ENCODE measurements at regions not wholly inside any gene's neighbourhood (a gene's known extent, or its start where the extent isn't known, plus 50 kb on each side); places are given as distances from the start of the nearest gene placed in this dataset.

DNA sequence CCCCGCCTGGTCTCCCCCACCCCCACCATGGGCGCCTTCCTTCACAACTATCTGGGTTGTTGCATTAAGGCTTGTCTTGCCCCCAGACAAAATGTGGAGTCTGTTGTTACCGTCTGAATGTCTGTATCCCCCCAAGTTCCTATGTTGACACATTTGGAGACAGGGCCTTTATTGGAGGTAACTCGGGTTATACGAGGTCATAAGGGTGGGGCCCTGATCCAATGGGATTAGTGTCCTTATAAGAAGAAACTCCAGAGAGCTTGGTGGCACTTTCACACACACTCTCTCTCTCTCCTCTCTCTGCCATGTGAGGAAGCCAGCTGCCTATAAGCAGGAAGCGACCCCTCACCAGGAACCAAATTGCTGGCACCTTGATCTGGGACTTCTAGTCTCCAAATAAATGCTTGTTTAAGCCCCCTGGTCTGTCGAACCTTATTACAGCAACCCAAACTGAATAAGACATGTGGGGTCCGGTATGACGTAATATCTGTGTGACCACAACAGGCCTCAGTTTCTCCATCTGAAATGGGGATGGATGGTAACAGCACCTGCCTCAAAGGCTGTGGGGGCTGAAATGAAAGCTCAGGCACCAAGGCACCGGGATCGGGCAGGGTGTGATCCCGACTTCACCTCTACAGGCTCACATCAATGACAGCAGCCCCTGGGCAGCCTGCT lies 222.3 kb downstream of the CTTN start:
- Mint-ChIP-seq H3K27ac (ENCODE audit: unreplicated experiment) (no peak overlapping the region), H3K4me3 (ENCODE audit: low read depth, unreplicated experiment) (no peak overlapping the region), H3K36me3 (ENCODE audit: insufficient read depth, unreplicated experiment) (peaks cover 7% of the 10 kb centered on the region), H3K27me3 (ENCODE audit: unreplicated experiment) (no peaks in the 10 kb centered on the region), H3K4me1 (ENCODE audit: low read depth, unreplicated experiment) (no peaks in the 10 kb centered on the region), H3K9me3 (ENCODE audit: low read depth, unreplicated experiment) (no peaks in the 10 kb centered on the region)
- no peak for DNase-seq
- intact Hi-C loops (cut with micrococcal nuclease; ENCODE audit: unreplicated experiment) = no loop called here
- no TSS peak for BruUV-seq (replicated peaks)
- CTCF ChIA-PET = no interaction called here
- TF ChIP-seq, protein P1, sequence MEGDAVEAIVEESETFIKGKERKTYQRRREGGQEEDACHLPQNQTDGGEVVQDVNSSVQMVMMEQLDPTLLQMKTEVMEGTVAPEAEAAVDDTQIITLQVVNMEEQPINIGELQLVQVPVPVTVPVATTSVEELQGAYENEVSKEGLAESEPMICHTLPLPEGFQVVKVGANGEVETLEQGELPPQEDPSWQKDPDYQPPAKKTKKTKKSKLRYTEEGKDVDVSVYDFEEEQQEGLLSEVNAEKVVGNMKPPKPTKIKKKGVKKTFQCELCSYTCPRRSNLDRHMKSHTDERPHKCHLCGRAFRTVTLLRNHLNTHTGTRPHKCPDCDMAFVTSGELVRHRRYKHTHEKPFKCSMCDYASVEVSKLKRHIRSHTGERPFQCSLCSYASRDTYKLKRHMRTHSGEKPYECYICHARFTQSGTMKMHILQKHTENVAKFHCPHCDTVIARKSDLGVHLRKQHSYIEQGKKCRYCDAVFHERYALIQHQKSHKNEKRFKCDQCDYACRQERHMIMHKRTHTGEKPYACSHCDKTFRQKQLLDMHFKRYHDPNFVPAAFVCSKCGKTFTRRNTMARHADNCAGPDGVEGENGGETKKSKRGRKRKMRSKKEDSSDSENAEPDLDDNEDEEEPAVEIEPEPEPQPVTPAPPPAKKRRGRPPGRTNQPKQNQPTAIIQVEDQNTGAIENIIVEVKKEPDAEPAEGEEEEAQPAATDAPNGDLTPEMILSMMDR (IDR thresholded peaks at IDR 0.05; ENCODE audit: unreplicated experiment) = no peak

DNA sequence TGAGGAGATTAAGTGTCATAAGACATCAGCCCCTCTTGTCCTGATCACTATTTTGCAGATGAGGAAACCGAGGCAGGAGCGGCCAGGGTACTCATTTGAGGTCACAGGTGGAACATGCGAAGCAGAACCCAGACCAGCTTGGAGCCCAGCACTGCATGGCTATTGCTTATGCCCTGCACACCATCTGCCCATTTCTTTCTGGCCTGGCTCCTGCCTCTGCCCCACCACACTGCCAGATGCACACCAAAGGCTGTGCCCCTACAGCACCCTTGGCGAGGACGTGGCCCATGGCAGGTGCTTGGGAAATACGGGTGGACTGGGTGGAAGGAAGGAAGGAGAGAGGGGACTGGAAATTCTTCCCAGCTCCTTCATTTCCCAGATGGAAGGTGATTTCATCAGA lies 222.9 kb downstream of the CTTN start:
- no peaks in the 10 kb centered on the region for H3K9me3 Mint-ChIP-seq (ENCODE audit: low read depth, unreplicated experiment)
- H3K27me3 Mint-ChIP-seq (ENCODE audit: unreplicated experiment) = no peaks in the 10 kb centered on the region
- H3K4me1 Mint-ChIP-seq (ENCODE audit: low read depth, unreplicated experiment) = no peaks in the 10 kb centered on the region
- H3K4me3 Mint-ChIP-seq (ENCODE audit: low read depth, unreplicated experiment) = no peak overlapping the region
- BruUV-seq (replicated peaks) = no TSS peak
- CTCF ChIA-PET = no interaction called here
- no peak overlapping the region for H3K27ac Mint-ChIP-seq (ENCODE audit: unreplicated experiment)
- DNase-seq = no peak
- H3K36me3 Mint-ChIP-seq (ENCODE audit: insufficient read depth, unreplicated experiment) = peaks cover 7% of the 10 kb centered on the region
- intact Hi-C loops (cut with micrococcal nuclease; ENCODE audit: unreplicated experiment) = no loop called here
- TF ChIP-seq, protein P1 (IDR thresholded peaks at IDR 0.05; ENCODE audit: unreplicated experiment) = no peak

DNA sequence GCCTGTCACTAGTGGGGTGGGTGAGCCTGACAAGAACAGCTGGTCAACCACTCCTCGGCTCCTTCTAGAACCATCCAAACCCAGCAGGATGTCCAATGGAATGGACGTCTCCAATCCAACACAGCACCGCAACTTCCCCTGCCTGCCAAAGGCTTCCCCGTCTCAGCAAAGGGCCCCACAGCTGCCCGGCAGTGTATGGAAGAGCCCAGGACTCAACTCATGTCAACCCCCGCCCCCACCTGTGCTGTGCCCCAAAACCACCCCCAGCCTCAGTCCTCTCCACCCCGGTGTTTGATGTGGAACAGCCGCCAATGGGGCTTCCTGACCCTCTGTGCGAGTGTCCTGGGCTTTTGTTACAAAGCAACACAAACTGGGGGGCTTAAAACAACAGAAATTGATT lies 223.8 kb downstream of the CTTN start:
- Mint-ChIP-seq H3K27ac (ENCODE audit: unreplicated experiment) (no peak overlapping the region), H3K36me3 (ENCODE audit: insufficient read depth, unreplicated experiment) (peaks cover 7% of the 10 kb centered on the region), H3K4me1 (ENCODE audit: low read depth, unreplicated experiment) (no peaks in the 10 kb centered on the region), H3K27me3 (ENCODE audit: unreplicated experiment) (no peaks in the 10 kb centered on the region), H3K4me3 (ENCODE audit: low read depth, unreplicated experiment) (no peak overlapping the region), H3K9me3 (ENCODE audit: low read depth, unreplicated experiment) (no peaks in the 10 kb centered on the region)
- TF ChIP-seq, protein P1 (IDR thresholded peaks at IDR 0.05; ENCODE audit: unreplicated experiment) = no peak
- no TSS peak for BruUV-seq (replicated peaks)
- intact Hi-C loops (cut with micrococcal nuclease; ENCODE audit: unreplicated experiment) = no loop called here
- no peak for DNase-seq
- CTCF ChIA-PET = no interaction called here

DNA sequence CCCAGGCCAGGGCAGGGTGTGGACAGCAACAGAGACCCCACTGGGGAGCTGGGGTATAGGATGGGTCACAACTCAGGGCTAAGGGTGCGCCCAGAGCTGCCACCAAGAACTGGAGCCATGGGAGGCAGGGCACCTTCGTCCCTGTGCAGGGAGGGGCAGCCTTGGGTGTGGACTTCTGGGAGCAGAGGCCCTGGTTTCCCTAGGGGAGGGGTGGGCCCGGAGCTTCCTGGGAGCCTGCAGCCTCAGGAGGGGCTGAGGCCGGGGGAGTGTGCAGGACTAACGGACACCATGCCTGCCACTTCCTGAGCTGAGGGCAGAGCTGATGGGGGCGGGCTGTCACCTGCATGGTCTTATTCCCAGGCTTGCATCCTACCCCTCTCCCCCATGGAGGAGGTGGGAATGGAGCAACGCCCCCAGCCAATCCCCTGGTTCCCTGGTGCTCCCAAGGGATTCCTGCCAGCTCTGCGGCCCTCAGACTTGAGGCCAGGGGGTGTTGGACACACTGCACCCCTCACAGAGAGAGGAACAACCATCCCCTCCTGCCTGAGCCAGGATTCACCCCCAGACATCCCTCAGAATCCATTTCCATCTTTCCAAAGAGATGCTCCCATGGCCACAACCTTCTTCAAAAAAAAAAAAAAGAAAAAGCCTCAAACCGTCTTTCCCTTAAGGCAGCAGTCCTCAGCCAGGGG lies 225.7 kb downstream of the CTTN start:
- H3K9me3 Mint-ChIP-seq (ENCODE audit: low read depth, unreplicated experiment) = no peaks in the 10 kb centered on the region
- H3K4me1 Mint-ChIP-seq (ENCODE audit: low read depth, unreplicated experiment) = peaks cover 13% of the 10 kb centered on the region
- no peak overlapping the region for H3K27ac Mint-ChIP-seq (ENCODE audit: unreplicated experiment)
- DNase-seq = no peak
- CTCF ChIA-PET = no interaction called here
- intact Hi-C loops (cut with micrococcal nuclease; ENCODE audit: unreplicated experiment) = no loop called here
- BruUV-seq (replicated peaks) = no TSS peak
- H3K4me3 Mint-ChIP-seq (ENCODE audit: low read depth, unreplicated experiment) = no peak overlapping the region
- no peaks in the 10 kb centered on the region for H3K27me3 Mint-ChIP-seq (ENCODE audit: unreplicated experiment)
- peaks cover 13% of the 10 kb centered on the region for H3K36me3 Mint-ChIP-seq (ENCODE audit: insufficient read depth, unreplicated experiment)
- TF ChIP-seq, protein P1 (IDR thresholded peaks at IDR 0.05; ENCODE audit: unreplicated experiment) = no peak

Data from Calu3 (cell line).